OCI-LY7 (cell line): ENCODE measurements at regions not wholly inside any gene's neighbourhood (a gene's known extent, or its start where the extent isn't known, plus 50 kb on each side); places are given as distances from the start of the nearest gene placed in this dataset.

ENCODE experiments used
- EZH2phosphoT487 ChIP-seq: fragments of 200-600 bp; sonication (generic); IDR thresholded peaks from 2 replicates; pipeline ENCODE4 v1.6.1; 2018; ENCODE audit warnings: low read depth, borderline replicate concordance, mild to moderate bottlenecking, mixed run types, antibody characterized with exemption, low read length, moderate library complexity, mixed read lengths
- TF ChIP-seq, protein P1 (sequence below): fragments of 200-600 bp; sonication (generic); conservative IDR thresholded peaks from 2 replicates; pipeline ENCODE4 v1.5.1; 2014; ENCODE audit warnings: mild to moderate bottlenecking, antibody characterized with exemption, low read length, moderate library complexity, mixed read lengths

DNA sequence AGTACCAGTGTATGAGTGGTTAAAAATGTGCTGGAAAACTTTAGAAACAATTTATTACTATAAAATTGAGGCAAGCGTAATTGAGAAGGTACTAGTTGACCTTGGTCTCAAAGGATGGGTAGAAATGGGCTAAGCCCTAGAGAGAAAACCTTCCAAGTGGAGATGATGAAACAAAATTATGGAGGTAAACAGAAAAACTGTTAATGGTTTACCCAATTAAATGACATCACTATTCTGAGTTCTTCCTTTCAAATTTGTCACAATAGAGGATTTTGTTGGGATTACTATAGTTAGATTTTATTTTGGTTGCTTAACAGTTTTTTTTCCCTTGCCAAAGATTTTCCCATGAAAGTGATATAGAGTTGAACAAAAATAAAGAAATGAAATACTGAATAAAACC, 1302.5 kb upstream of the TENM3 start:
- TF ChIP-seq, protein P1, sequence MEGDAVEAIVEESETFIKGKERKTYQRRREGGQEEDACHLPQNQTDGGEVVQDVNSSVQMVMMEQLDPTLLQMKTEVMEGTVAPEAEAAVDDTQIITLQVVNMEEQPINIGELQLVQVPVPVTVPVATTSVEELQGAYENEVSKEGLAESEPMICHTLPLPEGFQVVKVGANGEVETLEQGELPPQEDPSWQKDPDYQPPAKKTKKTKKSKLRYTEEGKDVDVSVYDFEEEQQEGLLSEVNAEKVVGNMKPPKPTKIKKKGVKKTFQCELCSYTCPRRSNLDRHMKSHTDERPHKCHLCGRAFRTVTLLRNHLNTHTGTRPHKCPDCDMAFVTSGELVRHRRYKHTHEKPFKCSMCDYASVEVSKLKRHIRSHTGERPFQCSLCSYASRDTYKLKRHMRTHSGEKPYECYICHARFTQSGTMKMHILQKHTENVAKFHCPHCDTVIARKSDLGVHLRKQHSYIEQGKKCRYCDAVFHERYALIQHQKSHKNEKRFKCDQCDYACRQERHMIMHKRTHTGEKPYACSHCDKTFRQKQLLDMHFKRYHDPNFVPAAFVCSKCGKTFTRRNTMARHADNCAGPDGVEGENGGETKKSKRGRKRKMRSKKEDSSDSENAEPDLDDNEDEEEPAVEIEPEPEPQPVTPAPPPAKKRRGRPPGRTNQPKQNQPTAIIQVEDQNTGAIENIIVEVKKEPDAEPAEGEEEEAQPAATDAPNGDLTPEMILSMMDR = no peak
- TF ChIP-seq EZH2phosphoT487 = no peak
